MM.1S (cell line): ENCODE measurements at regions not wholly inside any gene's neighbourhood (a gene's known extent, or its start where the extent isn't known, plus 50 kb on each side); places are given as distances from the start of the nearest gene placed in this dataset.

Source experiments
- CTCF ChIP-seq: fragments of 300-600 bp; sonication (generic); IDR thresholded peaks from 2 replicates; pipeline ENCODE4 v1.5.1; 2016; ENCODE audit warnings: antibody characterized with exemption, low read length, mixed read lengths
- EZH2 ChIP-seq: fragments of 300-600 bp; sonication (generic); optimal IDR thresholded peaks from 2 replicates; pipeline ENCODE3; 2017; ENCODE audit warnings: low read depth, mild to moderate bottlenecking, antibody characterized with exemption, low read length, mixed read lengths
- EZH2phosphoT487 ChIP-seq: fragments of 300-600 bp; sonication (generic); IDR thresholded peaks from 2 replicates; pipeline ENCODE4 v1.6.1; 2018; ENCODE audit warnings: antibody characterized with exemption, low read length

GRCh38 chr15:91374336-91374735, 274.3 kb downstream of the SV2B start:
- TF ChIP-seq CTCF (no peak), EZH2 (no peak), EZH2phosphoT487 (no peak)
